Esophagus squamous epithelium (tissue), 5 donors: ENCODE measurements at regions not wholly inside any gene's neighbourhood (a gene's known extent, or its start where the extent isn't known, plus 50 kb on each side); places are given as distances from the start of the nearest gene placed in this dataset.

Experiments used
- DNase-seq: peaks from one replicate; lab custom pipeline; 2025; lab: John Stamatoyannopoulos, UW
- H3K27ac ChIP-seq, 4 donors: fragments of 200-600 bp; sonication (generic); one replicate each; pipeline ENCODE4 v1.5.1; 2016 to 2019; ENCODE audit warnings: mild to moderate bottlenecking in 1 of 4
- H3K27me3 ChIP-seq, 4 donors: fragments of 200-600 bp; sonication (generic); 1 replicate in 3 of 4; 2 replicates in 1 of 4; pipeline versions ENCODE4 v1.5.1 to v1.6.0; 2017 to 2021; ENCODE audit warnings: antibody characterized with exemption in 1 of 4
- H3K36me3 ChIP-seq, 3 donors: fragments of 200-600 bp; sonication (generic); one replicate each; pipeline ENCODE4 v1.5.1; 2016 to 2019
- H3K4me1 ChIP-seq, 3 donors: fragments of 200-600 bp; sonication (generic); one replicate each; pipeline ENCODE4 v1.5.1; 2017 to 2019
- H3K4me3 ChIP-seq, 4 donors: fragments of 200-600 bp; sonication (generic); 1 replicate in 3 of 4; 2 replicates in 1 of 4; pipeline ENCODE4 v1.5.1; 2016 to 2019; ENCODE audit warnings: mild to moderate bottlenecking in 2 of 4, moderate library complexity in 1 of 4
- H3K9me3 ChIP-seq, 3 donors: fragments of 200-600 bp; sonication (generic); one replicate each; pipeline ENCODE4 v1.5.1; 2016 to 2019
- CTCF ChIP-seq, 6 experiments: fragments of 450-650 bp in 4 of 6; fragments of 200-600 bp in 2 of 6; sonication (generic) in 2 of 6; IDR thresholded peaks; one replicate each; pipeline ENCODE4 v1.5.1; 2016 to 2019; ENCODE audit warnings: antibody characterized with exemption in 6 of 6, mild to moderate bottlenecking in 4 of 6, moderate library complexity in 4 of 6
- POLR2A ChIP-seq, 4 donors: fragments of 450-650 bp; IDR thresholded peaks; one replicate each; pipeline ENCODE4 v1.6.1; 2017; ENCODE audit warnings: antibody characterized with exemption in 4 of 4, mild to moderate bottlenecking in 4 of 4, moderate library complexity in 3 of 4
- WGBS, 2 donors: methylation state at CpG; one replicate each; pipeline ENCODE4 v1.1.5; 2018; 5-methylcytosine and 5-hydroxymethylcytosine counted together
- intact Hi-C: fragments of 100-400 bp; cut with DNase I; formaldehyde crosslinking; loops from one replicate; pipeline ENCODE4 v1.15.0; 2022
- donor health status: DM: yes; HTN: yes; CAD: no.

- Histone ChIP-seq H3K36me3 (no peaks in the 10 kb centered on the region), H3K9me3 (no peaks in the 10 kb centered on the region), H3K27ac (no peak overlapping the region), H3K4me3 (no peak overlapping the region), H3K27me3 (no peaks in the 10 kb centered on the region), H3K4me1 (no peaks in the 10 kb centered on the region)
- TF ChIP-seq POLR2A (IDR thresholded peaks at IDR 0.05): no peak
- TF ChIP-seq CTCF (IDR thresholded peaks at IDR 0.05): no peak
- intact Hi-C loops: no loop called here
- no peak for DNase-seq
- WGBS, 2 donors: 48 to 67% methylated on average over 4 of the region's 4 CpGs
Observed at GRCh38 chr10:107453561-107453960, 289.1 kb upstream of the SORCS1 start.

- intact Hi-C loops: no loop called here
- no peaks in the 10 kb centered on the region for H3K36me3 ChIP-seq
- TF ChIP-seq POLR2A (IDR thresholded peaks at IDR 0.05) (no peak), CTCF (IDR thresholded peaks at IDR 0.05) (no peak)
- 48 to 63% methylated on average over 4 of the region's 4 CpGs for WGBS, 2 donors
- no peaks in the 10 kb centered on the region for H3K4me1 ChIP-seq
- no peak overlapping the region for H3K27ac ChIP-seq
- H3K9me3 ChIP-seq: no peaks in the 10 kb centered on the region
- H3K4me3 ChIP-seq: no peak overlapping the region
- H3K27me3 ChIP-seq: no peaks in the 10 kb centered on the region
- no peak for DNase-seq
Observed at GRCh38 chr10:107451047-107451446, 286.5 kb upstream of the SORCS1 start.

GRCh38 chr10:107450056-107450455, 285.6 kb upstream of the SORCS1 start:
- Histone ChIP-seq H3K36me3 (no peaks in the 10 kb centered on the region), H3K4me3 (no peak overlapping the region), H3K27me3 (no peaks in the 10 kb centered on the region), H3K9me3 (no peaks in the 10 kb centered on the region), H3K4me1 (no peaks in the 10 kb centered on the region), H3K27ac (no peak overlapping the region)
- DNase-seq: no peak
- intact Hi-C loops: no loop called here
- 81 to 85% methylated on average over 5 of the region's 5 CpGs for WGBS, 2 donors
- no peak for TF ChIP-seq POLR2A (IDR thresholded peaks at IDR 0.05)
- no peak for TF ChIP-seq CTCF (IDR thresholded peaks at IDR 0.05)

GRCh38 chr10:107444443-107444842, 279.9 kb upstream of the SORCS1 start:
- 60 to 77% methylated on average over 3 of the region's 3 CpGs for WGBS, 2 donors
- H3K27ac ChIP-seq: no peak overlapping the region

GRCh38 chr10:107443813-107444212, 279.3 kb upstream of the SORCS1 start:
- intact Hi-C loops: no loop called here
- H3K27ac ChIP-seq: no peak overlapping the region
- DNase-seq: no peak
- H3K4me1 ChIP-seq: no peaks in the 10 kb centered on the region
- H3K4me3 ChIP-seq: no peak overlapping the region
- H3K36me3 ChIP-seq: no peaks in the 10 kb centered on the region
- H3K27me3 ChIP-seq: no peaks in the 10 kb centered on the region
- TF ChIP-seq POLR2A (IDR thresholded peaks at IDR 0.05): no peak
- TF ChIP-seq CTCF (IDR thresholded peaks at IDR 0.05): no peak
- no peaks in the 10 kb centered on the region for H3K9me3 ChIP-seq
- WGBS, 2 donors: 49 to 70% methylated on average over 2 of the region's 2 CpGs

More at GRCh38 chr10:107444443-107444842, 279.9 kb upstream of the SORCS1 start:
- no peak overlapping the region for H3K4me3 ChIP-seq
- no peaks in the 10 kb centered on the region for H3K27me3 ChIP-seq
- intact Hi-C loops: no loop called here
- H3K36me3 ChIP-seq: no peaks in the 10 kb centered on the region
- H3K4me1 ChIP-seq: no peaks in the 10 kb centered on the region
- H3K9me3 ChIP-seq: no peaks in the 10 kb centered on the region
- no peak for DNase-seq
- no peak for TF ChIP-seq CTCF (IDR thresholded peaks at IDR 0.05)
- TF ChIP-seq POLR2A (IDR thresholded peaks at IDR 0.05): no peak
